MM.1S (cell line): ENCODE measurements at regions not wholly inside any gene's neighbourhood (a gene's known extent, or its start where the extent isn't known, plus 50 kb on each side); places are given as distances from the start of the nearest gene placed in this dataset.
"Not testable (repeated sequence)": the region's sequence is repeated elsewhere in the genome, so short reads cannot be mapped to it uniquely, and the experiment has no call there.

Experiments used
- DNase-seq: peaks from one replicate; pipeline ENCODE4 v3.0.0-alpha.2; 2015
- H2AFZ ChIP-seq: fragments of 300-600 bp; sonication (generic); 2 replicates; pipeline ENCODE4 v1.6.0; 2016; ENCODE audit warnings: antibody characterized with exemption, low read length
- H3F3A ChIP-seq: fragments of 300-600 bp; sonication (generic); 2 replicates; pipeline ENCODE4 v1.6.1; 2016; ENCODE audit warnings: mild to moderate bottlenecking, antibody characterized with exemption, low read length, moderate library complexity, mixed read lengths; ENCODE audit not compliant: insufficient read depth
- H3K27ac ChIP-seq: fragments of 300-600 bp; sonication (generic); 2 replicates; pipeline ENCODE4 v1.5.1; 2016; ENCODE audit warnings: mild to moderate bottlenecking, low read length
- H3K27me3 ChIP-seq: fragments of 300-600 bp; sonication (generic); replicated peaks from 2 replicates; pipeline ENCODE4 v1.6.0; 2016; ENCODE audit warnings: low read length; ENCODE audit not compliant: insufficient read depth
- H3K36me3 ChIP-seq: fragments of 300-600 bp; sonication (generic); replicated peaks from 2 replicates; pipeline ENCODE4 v1.6.1; 2016; ENCODE audit warnings: mild to moderate bottlenecking, low read length, mixed read lengths; ENCODE audit not compliant: insufficient read depth
- H3K4me1 ChIP-seq: fragments of 300-600 bp; sonication (generic); 2 replicates; pipeline ENCODE4 v1.6.1; 2016; ENCODE audit warnings: low read length, mixed read lengths
- H3K4me2 ChIP-seq: fragments of 300-600 bp; sonication (generic); 2 replicates; pipeline ENCODE4 v1.6.0; 2016; ENCODE audit warnings: low read depth, low read length
- H3K4me3 ChIP-seq: fragments of 300-600 bp; sonication (generic); 2 replicates; pipeline ENCODE4 v1.5.1; 2016; ENCODE audit warnings: low read length, mixed read lengths
- H3K79me2 ChIP-seq: fragments of 300-600 bp; sonication (generic); 2 replicates; pipeline ENCODE4 v1.6.1; 2016; ENCODE audit warnings: mixed run types, low read length, mixed read lengths
- H3K9ac ChIP-seq: fragments of 300-600 bp; sonication (generic); 2 replicates; pipeline ENCODE4 v1.6.1; 2016; ENCODE audit warnings: low read length, mixed read lengths
- H3K9me2 ChIP-seq: fragments of 300-600 bp; sonication (generic); replicated peaks from 2 replicates; pipeline ENCODE4 v1.6.1; 2016; ENCODE audit warnings: mild to moderate bottlenecking, low read length, mixed read lengths; ENCODE audit not compliant: insufficient read depth
- H3K9me3 ChIP-seq: fragments of 300-600 bp; sonication (generic); replicated peaks from 2 replicates; pipeline ENCODE4 v1.6.1; 2016; ENCODE audit warnings: mild to moderate bottlenecking, low read length, mixed read lengths; ENCODE audit not compliant: insufficient read depth
- H4K20me1 ChIP-seq: fragments of 300-600 bp; sonication (generic); 2 replicates; pipeline ENCODE4 v1.6.1; 2016; ENCODE audit warnings: mild to moderate bottlenecking, low read length, moderate library complexity, mixed read lengths; ENCODE audit not compliant: insufficient read depth
- EZH2 ChIP-seq: fragments of 300-600 bp; sonication (generic); optimal IDR thresholded peaks from 2 replicates; pipeline ENCODE3; 2017; ENCODE audit warnings: low read depth, mild to moderate bottlenecking, antibody characterized with exemption, low read length, mixed read lengths
- EZH2phosphoT487 ChIP-seq: fragments of 300-600 bp; sonication (generic); IDR thresholded peaks from 2 replicates; pipeline ENCODE4 v1.6.1; 2018; ENCODE audit warnings: antibody characterized with exemption, low read length
- TF ChIP-seq, protein P1 (sequence below): fragments of 300-600 bp; sonication (generic); IDR thresholded peaks from 2 replicates; pipeline ENCODE4 v1.5.1; 2016; ENCODE audit warnings: antibody characterized with exemption, low read length, mixed read lengths

DNA sequence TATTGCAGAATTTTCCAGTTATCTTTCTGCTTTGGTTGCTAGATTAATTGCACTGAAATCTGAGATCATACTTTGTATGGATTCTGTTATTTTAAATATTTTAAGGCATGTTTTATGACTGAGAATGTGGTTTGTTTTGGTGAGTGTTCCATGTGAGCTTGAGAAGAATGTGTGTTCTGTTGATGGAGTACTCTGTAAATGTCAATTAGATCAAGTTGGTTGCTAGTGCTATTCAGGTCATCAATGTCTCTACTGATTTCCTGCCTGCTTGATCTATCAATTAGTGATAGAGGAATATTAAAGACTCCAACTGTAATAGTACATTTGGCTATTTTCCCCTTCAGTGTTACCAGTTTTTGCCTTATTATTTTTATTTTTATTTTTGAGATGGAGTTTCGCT is 64.3 kb upstream of the SHANK2 start:
- peaks cover 87% of the 10 kb centered on the region for H3K27me3 ChIP-seq
- H3K4me2 ChIP-seq: no peak overlapping the region
- no peak overlapping the region for H2AFZ ChIP-seq
- H3K27ac ChIP-seq: no peak overlapping the region
- no peaks in the 10 kb centered on the region for H3K36me3 ChIP-seq
- H3K4me3 ChIP-seq: no peak overlapping the region
- TF ChIP-seq EZH2phosphoT487: no peak
- TF ChIP-seq, protein P1, sequence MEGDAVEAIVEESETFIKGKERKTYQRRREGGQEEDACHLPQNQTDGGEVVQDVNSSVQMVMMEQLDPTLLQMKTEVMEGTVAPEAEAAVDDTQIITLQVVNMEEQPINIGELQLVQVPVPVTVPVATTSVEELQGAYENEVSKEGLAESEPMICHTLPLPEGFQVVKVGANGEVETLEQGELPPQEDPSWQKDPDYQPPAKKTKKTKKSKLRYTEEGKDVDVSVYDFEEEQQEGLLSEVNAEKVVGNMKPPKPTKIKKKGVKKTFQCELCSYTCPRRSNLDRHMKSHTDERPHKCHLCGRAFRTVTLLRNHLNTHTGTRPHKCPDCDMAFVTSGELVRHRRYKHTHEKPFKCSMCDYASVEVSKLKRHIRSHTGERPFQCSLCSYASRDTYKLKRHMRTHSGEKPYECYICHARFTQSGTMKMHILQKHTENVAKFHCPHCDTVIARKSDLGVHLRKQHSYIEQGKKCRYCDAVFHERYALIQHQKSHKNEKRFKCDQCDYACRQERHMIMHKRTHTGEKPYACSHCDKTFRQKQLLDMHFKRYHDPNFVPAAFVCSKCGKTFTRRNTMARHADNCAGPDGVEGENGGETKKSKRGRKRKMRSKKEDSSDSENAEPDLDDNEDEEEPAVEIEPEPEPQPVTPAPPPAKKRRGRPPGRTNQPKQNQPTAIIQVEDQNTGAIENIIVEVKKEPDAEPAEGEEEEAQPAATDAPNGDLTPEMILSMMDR: no peak
- no peak for TF ChIP-seq EZH2
- no peaks in the 10 kb centered on the region for H3K79me2 ChIP-seq
- no peaks in the 10 kb centered on the region for H3K4me1 ChIP-seq
- no peaks in the 10 kb centered on the region for H4K20me1 ChIP-seq
- no peaks in the 10 kb centered on the region for H3F3A ChIP-seq
- no peak overlapping the region for H3K9ac ChIP-seq
- no peaks in the 10 kb centered on the region for H3K9me2 ChIP-seq
- DNase-seq: no peak
- H3K9me3 ChIP-seq: no peaks in the 10 kb centered on the region

DNA sequence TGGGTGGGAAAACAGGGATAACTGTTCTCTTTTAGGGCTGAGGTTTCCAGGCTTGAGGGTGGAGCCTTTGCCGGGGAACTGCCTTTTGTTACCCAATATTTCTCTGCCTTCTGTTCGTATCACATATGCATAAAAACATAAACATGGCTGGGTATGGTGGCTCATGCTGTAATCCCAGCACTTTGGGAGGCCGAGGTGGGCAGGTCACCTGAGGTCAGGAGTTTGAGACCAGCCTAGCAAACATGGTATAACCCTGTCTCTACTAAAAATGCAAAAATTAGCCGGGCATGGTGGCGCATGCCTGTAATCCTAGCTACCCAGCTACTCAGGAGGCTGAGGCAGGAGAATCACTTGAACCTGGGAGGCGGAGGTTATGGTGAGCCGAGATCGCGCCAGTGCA is 60.2 kb upstream of the SHANK2 start:
- H4K20me1 ChIP-seq, H3K4me3 ChIP-seq, H3K9me3 ChIP-seq, H3K4me1 ChIP-seq, H3K4me2 ChIP-seq, H3K79me2 ChIP-seq, H3K27ac ChIP-seq, H3K9me2 ChIP-seq, H2AFZ ChIP-seq, H3K36me3 ChIP-seq, H3F3A ChIP-seq, H3K9ac ChIP-seq, DNase-seq: not testable (repeated sequence)
- peaks cover 93% of the 10 kb centered on the region for H3K27me3 ChIP-seq

DNA sequence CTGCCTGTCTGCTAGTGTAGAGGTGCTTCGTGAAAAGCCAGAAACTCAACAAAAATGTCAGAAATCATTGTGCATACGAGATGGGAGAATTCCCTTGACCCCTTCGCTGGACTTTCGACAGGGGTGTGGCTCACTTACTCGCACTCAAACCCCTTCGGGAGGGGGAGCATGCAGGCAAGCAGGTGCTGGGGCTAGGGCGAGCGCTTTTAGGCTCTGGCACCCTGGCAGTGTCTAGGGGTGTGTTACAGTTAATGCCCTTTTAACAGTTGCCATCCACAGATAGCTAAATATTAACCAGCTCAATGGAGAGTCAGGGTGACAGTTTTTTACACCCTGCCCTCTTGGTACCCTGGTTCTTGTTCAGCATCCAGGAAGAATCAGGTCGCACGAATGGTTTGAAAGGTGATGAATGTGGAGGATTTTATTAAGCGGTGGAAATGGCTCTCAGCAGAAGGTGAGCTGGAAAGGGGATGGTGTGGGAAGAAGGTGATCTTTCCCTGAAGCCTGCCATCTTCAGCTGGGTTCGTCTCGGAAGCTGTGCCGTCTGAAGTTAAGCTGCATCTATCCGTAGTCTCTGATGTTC is 59.6 kb upstream of the SHANK2 start:
- no peaks in the 10 kb centered on the region for H3K9me2 ChIP-seq
- H3K9me3 ChIP-seq: no peaks in the 10 kb centered on the region

More for the DNA sequence above, 59.6 kb upstream of the SHANK2 start:
- no peak overlapping the region for H2AFZ ChIP-seq
- no peak overlapping the region for H3K4me2 ChIP-seq
- no peaks in the 10 kb centered on the region for H3F3A ChIP-seq
- DNase-seq: no peak
- no peaks in the 10 kb centered on the region for H4K20me1 ChIP-seq
- TF ChIP-seq EZH2phosphoT487 (no peak), EZH2 (no peak)
- TF ChIP-seq, protein P1: no peak
- no peaks in the 10 kb centered on the region for H3K4me1 ChIP-seq
- H3K79me2 ChIP-seq: no peaks in the 10 kb centered on the region
- no peak overlapping the region for H3K9ac ChIP-seq
- H3K27ac ChIP-seq: no peak overlapping the region
- no peaks in the 10 kb centered on the region for H3K36me3 ChIP-seq
- peaks cover 93% of the 10 kb centered on the region for H3K27me3 ChIP-seq
- no peak overlapping the region for H3K4me3 ChIP-seq
